Endothelial cell of umbilical vein (primary cell): ENCODE measurements at regions not wholly inside any gene's neighbourhood (a gene's known extent, or its start where the extent isn't known, plus 50 kb on each side); places are given as distances from the start of the nearest gene placed in this dataset.

Experiments
- BruUV-seq: library from RNA; stranded (reverse); fragments of 400-500 nt; replicated peaks from 2 replicates; lab custom pipeline; 2021; lab: Mats Ljungman, UMichigan
- CTCF ChIA-PET: fragments of 300-600, 350-600 bp; sonication (Branson Sonifier 250); formaldehyde crosslinking; loops from one replicate; lab custom pipeline; 2021; ENCODE audit warnings: antibody characterized with exemption, inconsistent platforms; lab: Charles Lee
- POLR2A ChIA-PET: fragments of 300-600, 350-600 bp; sonication (Branson Sonifier 250); formaldehyde crosslinking; loops from one replicate; lab custom pipeline; 2021; ENCODE audit warnings: antibody characterized with exemption, inconsistent platforms; lab: Charles Lee
- DNase-seq: peaks from one replicate; pipeline ENCODE4 v3.0.0-alpha.2; 2011; ENCODE audit warnings: low read depth, low spot score
- FAIRE-seq: peaks from 2 replicates; lab custom pipeline; 2011; peaks lifted over from hg19 to GRCh38; lab: Jason Lieb, UNC
- H2AFZ ChIP-seq: 2 replicates; pipeline ENCODE4 v1.6.0; 2012; ENCODE audit warnings: low read depth, low read length, control low read depth, inconsistent platforms
- H3K27ac ChIP-seq: 2 replicates; pipeline ENCODE4 v1.5.1; 2011; ENCODE audit warnings: low read depth, mild to moderate bottlenecking, control low read depth, low read length, moderate library complexity; ENCODE audit not compliant: insufficient read depth
- H3K27me3 ChIP-seq, 2 experiments: 2 replicates each; pipeline versions ENCODE4 v1.6.0 to v1.6.1; 2011; ENCODE audit warnings: low read length in 2 of 2, mixed read lengths in 1 of 2; ENCODE audit not compliant: control insufficient read depth in 2 of 2, insufficient read depth in 2 of 2
- H3K36me3 ChIP-seq, 2 experiments: 2 replicates in 1 of 2; 3 replicates in 1 of 2; pipeline ENCODE4 v1.5.1; 2011; ENCODE audit warnings: low read length in 2 of 2, mild to moderate bottlenecking in 1 of 2, moderate library complexity in 1 of 2; ENCODE audit not compliant: control insufficient read depth in 2 of 2, insufficient read depth in 2 of 2; ENCODE audit errors: extremely low read depth in 1 of 2
- H3K4me1 ChIP-seq: 3 replicates; pipeline ENCODE4 v1.5.1; 2011; ENCODE audit warnings: mild to moderate bottlenecking, low read length; ENCODE audit not compliant: control insufficient read depth, insufficient read depth; ENCODE audit errors: extremely low read depth
- H3K4me2 ChIP-seq: 2 replicates; pipeline ENCODE4 v1.6.1; 2011; ENCODE audit warnings: low read length, control low read depth, mixed read lengths; ENCODE audit not compliant: insufficient read depth
- H3K4me3 ChIP-seq, 3 experiments: fragments of 200-600 bp in 1 of 3; sonication (generic), shearing (Covaris generic) in 1 of 3; replicated peaks in 1 of 3; 2 replicates each; pipeline ENCODE4 v1.5.1; 2011 to 2016; ENCODE audit warnings: control low read depth in 3 of 3, low read length in 3 of 3, mild to moderate bottlenecking in 2 of 3, inconsistent platforms in 1 of 3, low read depth in 1 of 3, moderate library complexity in 1 of 3; ENCODE audit not compliant: insufficient read depth in 1 of 3
- H3K79me2 ChIP-seq: 2 replicates; pipeline ENCODE4 v1.6.0; 2012; ENCODE audit warnings: low read length, inconsistent platforms; ENCODE audit not compliant: control insufficient read depth, insufficient read depth
- H3K9ac ChIP-seq: replicated peaks from 2 replicates; pipeline ENCODE3; 2011; ENCODE audit warnings: low read length, control low read depth; ENCODE audit not compliant: insufficient read depth; ENCODE audit errors: extremely low read depth
- H3K9me1 ChIP-seq: replicated peaks from 3 replicates; pipeline ENCODE4 v1.6.0; 2011; ENCODE audit warnings: mild to moderate bottlenecking, low read length; ENCODE audit not compliant: control insufficient read depth, insufficient read depth; ENCODE audit errors: extremely low read depth
- H3K9me3 ChIP-seq: replicated peaks from 2 replicates; pipeline ENCODE4 v1.5.1; 2012; ENCODE audit warnings: low read length, inconsistent platforms; ENCODE audit not compliant: control insufficient read depth, insufficient read depth
- H4K20me1 ChIP-seq: replicated peaks from 2 replicates; pipeline ENCODE3; 2011; ENCODE audit warnings: mild to moderate bottlenecking, low read length; ENCODE audit not compliant: control insufficient read depth, insufficient read depth; ENCODE audit errors: extremely low read depth
- CTCF ChIP-seq, 2 donors: IDR thresholded peaks; 1 replicate in 1 of 2; 2 replicates in 1 of 2; pipeline ENCODE4 v1.5.1; 2011; ENCODE audit warnings: low read length in 2 of 2, mild to moderate bottlenecking in 2 of 2, moderate library complexity in 2 of 2, control low read depth in 1 of 2, inconsistent platforms in 1 of 2, low read depth in 1 of 2; ENCODE audit not compliant: insufficient read depth in 1 of 2; ENCODE audit errors: extremely low read depth in 1 of 2
- EZH2 ChIP-seq: IDR thresholded peaks from 2 replicates; pipeline ENCODE4 v1.6.1; 2012; ENCODE audit warnings: borderline replicate concordance, low read depth, mild to moderate bottlenecking, moderate library complexity, low read length, inconsistent platforms; ENCODE audit not compliant: severe bottlenecking
- FOS ChIP-seq: IDR thresholded peaks from 2 replicates; pipeline ENCODE4 v1.6.1; 2011; ENCODE audit warnings: mild to moderate bottlenecking, low read length, moderate library complexity, borderline replicate concordance; ENCODE audit not compliant: insufficient read depth
- GATA2 ChIP-seq: IDR thresholded peaks from 2 replicates; pipeline ENCODE4 v1.7.0; 2011; ENCODE audit warnings: low read depth, mild to moderate bottlenecking, moderate library complexity, mixed read lengths, low read length; ENCODE audit not compliant: insufficient read length, insufficient read depth
- JUN ChIP-seq: IDR thresholded peaks from 2 replicates; pipeline ENCODE4 v1.6.1; 2011; ENCODE audit warnings: borderline replicate concordance, low read depth; ENCODE audit not compliant: insufficient read length, insufficient read depth
- MAX ChIP-seq: IDR thresholded peaks from 2 replicates; pipeline ENCODE4 v1.6.1; 2011; ENCODE audit not compliant: insufficient read depth, insufficient read length
- MYC ChIP-seq: IDR thresholded peaks from one replicate; pipeline ENCODE4 v1.6.1; 2011; ENCODE audit warnings: mild to moderate bottlenecking, low read depth, low read length
- POLR2A ChIP-seq: IDR thresholded peaks from 2 replicates; pipeline ENCODE4 v1.6.1; 2012; ENCODE audit warnings: low read depth, mild to moderate bottlenecking, control low read depth, low read length
- POLR2AphosphoS5 ChIP-seq: IDR thresholded peaks from 2 replicates; pipeline ENCODE4 v1.6.1; 2012; ENCODE audit warnings: low read depth, mild to moderate bottlenecking, control low read depth, low read length, moderate library complexity; ENCODE audit not compliant: insufficient read depth
- dilution Hi-C: fragments of 300-500 bp; cut with MboI; formaldehyde crosslinking; loops from one replicate; pipeline ENCODE4 v1.15.0; 2019; ENCODE audit warnings: low sequenced_read_pairs; ENCODE audit not compliant: extremely low pct_ligation_motif_present
- intact Hi-C: fragments of 100-400 bp; cut with micrococcal nuclease; formaldehyde crosslinking; loops from one replicate; pipeline ENCODE4 v1.10.0; 2022

GRCh38 chr1:70891051-70891843 lies 156.4 kb downstream of the PTGER3 start:
- no peaks in the 10 kb centered on the region for H3K9me3 ChIP-seq
- intact Hi-C loops: no loop called here
- no peak for FAIRE-seq
- no peak for TF ChIP-seq POLR2A
- no peak for TF ChIP-seq POLR2AphosphoS5
- no peak for TF ChIP-seq CTCF (IDR thresholded peaks at IDR 0.05; ENCODE audit: extremely low read depth in 1 of 2, insufficient read depth in 1 of 2, low read depth in 1 of 2, low read length in 2 of 2)
- no peak for TF ChIP-seq EZH2
- no peak for TF ChIP-seq JUN
- TF ChIP-seq MAX: no peak
- no peak for TF ChIP-seq GATA2
- TF ChIP-seq FOS: no peak
- TF ChIP-seq MYC: no peak
- dilution Hi-C loops: no loop called here
- ChIA-PET CTCF (no interaction called here), POLR2A (no interaction called here)
- H3K4me2 ChIP-seq: no peak overlapping the region
- no peaks in the 10 kb centered on the region for H3K79me2 ChIP-seq
- no peak overlapping the region for H3K9ac ChIP-seq
- H3K27ac ChIP-seq: no peak overlapping the region
- no peaks in the 10 kb centered on the region for H3K36me3 ChIP-seq
- H2AFZ ChIP-seq: no peak overlapping the region
- BruUV-seq: no TSS peak
- DNase-seq: no peak
- H3K9me1 ChIP-seq: no peaks in the 10 kb centered on the region
- H3K4me1 ChIP-seq: no peaks in the 10 kb centered on the region
- H3K27me3 ChIP-seq: no peaks in the 10 kb centered on the region
- H3K4me3 ChIP-seq: no peak overlapping the region
- no peaks in the 10 kb centered on the region for H4K20me1 ChIP-seq
